Posterior cingulate gyrus (tissue), 11 donors: ENCODE measurements at regions not wholly inside any gene's neighbourhood (a gene's known extent, or its start where the extent isn't known, plus 50 kb on each side); places are given as distances from the start of the nearest gene placed in this dataset.

Experiments used
- DNase-seq, 10 donors: peaks; one replicate each; pipeline versions ENCODE4 v3.0.0 to v3.0.0-alpha.2; 2020 to 2021; ENCODE audit warnings: mixed read lengths in 3 of 10
- intact Hi-C: fragments of 100-400 bp; cut with DNase I; formaldehyde crosslinking; loops from one replicate; pipeline ENCODE4 v1.15.1; 2023

DNA sequence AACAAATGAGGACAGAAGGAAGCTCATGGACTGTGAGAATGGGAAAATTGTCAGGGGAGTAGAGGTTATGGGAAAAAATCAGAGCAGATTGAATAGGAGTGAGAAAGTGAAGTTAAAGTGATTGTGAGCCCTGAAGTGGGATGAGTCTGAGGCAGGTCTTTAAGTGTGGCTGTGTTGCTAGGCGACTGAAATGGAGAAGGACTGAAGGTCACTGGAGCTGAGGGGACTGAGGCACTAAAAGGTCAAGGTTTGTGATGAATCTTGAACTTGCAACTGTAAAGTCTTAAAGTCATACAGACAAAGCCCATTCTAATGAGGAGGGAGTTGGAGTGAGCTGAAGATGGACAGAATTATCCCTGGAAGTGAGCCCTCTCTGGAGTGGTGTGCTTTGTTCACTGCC lies 518.9 kb downstream of the TUSC7 start:
- intact Hi-C loops: no loop called here
- no peak for DNase-seq

DNA sequence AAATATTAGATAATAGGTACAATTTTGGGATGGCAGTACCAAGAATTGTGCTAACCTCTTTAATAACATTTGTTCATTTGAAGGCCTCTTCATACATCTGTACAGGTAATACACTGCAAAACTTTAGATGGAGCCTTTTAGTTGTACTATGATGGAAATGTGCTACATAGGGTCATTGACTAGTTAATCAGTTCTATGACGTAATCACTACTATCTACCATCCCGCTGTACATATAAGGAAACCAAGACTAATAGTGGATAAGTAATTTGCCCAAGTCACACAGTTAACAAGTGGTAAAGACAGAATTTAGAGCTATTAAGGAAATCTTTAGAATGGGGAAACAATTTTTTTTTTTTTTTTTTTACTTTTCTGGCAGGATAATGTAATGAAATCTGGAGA lies 521.3 kb downstream of the TUSC7 start:
- DNase-seq: no peak
- intact Hi-C loops: no loop called here

DNA sequence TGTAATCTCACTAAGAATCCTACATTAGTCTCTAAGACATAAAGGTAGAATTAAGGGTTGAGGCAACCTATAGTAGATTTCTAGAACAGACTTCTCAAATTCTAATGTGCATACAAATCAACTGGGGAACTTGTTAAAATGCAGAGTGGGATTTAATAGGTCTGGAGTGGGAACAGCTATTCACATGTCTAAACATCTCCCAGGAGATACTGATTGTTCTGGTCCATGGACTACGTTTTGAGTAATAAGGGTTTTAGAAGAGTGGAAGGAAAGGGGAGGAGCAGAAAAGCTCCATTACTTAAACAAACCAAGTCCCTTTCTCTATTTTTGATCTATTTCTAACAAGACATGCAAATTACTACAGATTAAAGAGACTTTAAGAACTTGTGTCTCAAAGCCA lies 524.8 kb downstream of the TUSC7 start:
- intact Hi-C loops: no loop called here
- no peak for DNase-seq

- no peak for DNase-seq
- intact Hi-C loops: no loop called here
Measured at GRCh38 chr3:117235304-117235703, 525.7 kb downstream of the TUSC7 start.

- DNase-seq: no peak
- intact Hi-C loops: no loop called here
Measured at GRCh38 chr3:117238806-117239205, 529.2 kb downstream of the TUSC7 start.

DNA sequence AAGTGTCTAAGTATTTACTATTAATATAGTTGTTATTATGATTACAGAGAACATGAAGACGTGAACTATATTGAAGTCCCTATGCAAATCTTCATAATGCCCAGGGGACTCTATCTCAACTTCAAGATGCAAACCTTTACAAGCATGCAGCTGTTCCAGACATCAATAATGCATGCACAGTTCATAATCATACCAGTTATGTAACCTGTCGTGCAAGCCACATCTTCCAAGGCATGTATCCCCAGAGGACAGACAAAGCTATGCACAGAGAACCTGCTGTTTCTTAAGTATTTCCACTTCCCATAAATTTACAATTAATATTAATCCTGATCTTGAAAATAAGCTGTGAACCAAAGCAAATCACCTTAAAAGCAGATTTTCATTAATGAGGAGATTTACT lies 534.1 kb downstream of the TUSC7 start:
- intact Hi-C loops: no loop called here
- no peak for DNase-seq

GRCh38 chr3:117246771-117247555 lies 537.4 kb downstream of the TUSC7 start:
- DNase-seq: no peak
- intact Hi-C loops: no loop called here

DNA sequence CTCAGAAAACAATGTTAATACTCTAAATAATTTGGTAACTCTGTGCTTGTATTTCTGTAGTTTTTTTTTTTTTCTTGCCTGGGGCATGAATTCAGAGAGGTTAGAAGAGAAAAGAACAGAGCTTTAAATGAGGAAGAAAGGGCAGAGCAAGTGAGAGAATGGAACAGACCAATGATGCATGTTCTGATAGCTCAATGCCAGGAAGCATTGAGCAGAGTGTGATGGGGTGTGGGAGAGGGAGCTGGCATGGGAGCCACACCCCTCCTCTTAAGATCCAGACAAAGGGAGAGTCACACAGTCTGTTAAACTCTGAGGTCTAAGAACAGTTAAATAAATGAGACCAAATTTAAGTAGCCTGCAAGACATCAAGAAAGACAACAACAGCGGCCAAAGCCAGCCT lies 538.6 kb downstream of the TUSC7 start:
- intact Hi-C loops: no loop called here
- no peak for DNase-seq

DNA sequence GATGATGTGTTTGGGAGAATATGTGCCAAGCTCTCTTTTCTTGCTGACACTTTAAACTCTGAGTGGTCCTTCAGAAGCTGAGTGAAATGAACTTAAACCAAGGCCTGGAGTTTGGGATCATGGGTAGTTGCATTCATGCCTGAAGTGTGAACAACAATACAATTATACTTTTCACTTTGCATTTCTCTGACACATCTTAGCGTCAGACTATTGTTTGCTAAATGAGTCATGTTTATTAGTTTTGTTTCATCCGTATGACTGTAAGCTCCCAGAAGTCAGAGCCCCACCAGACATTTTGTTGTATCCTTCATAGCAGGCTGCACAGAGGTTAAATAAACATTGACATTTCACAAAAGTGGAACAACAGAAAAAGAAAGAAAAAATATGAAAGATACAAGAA lies 542.6 kb downstream of the TUSC7 start:
- intact Hi-C loops: no loop called here
- DNase-seq: no peak

- intact Hi-C loops: no loop called here
Measured at GRCh38 chr3:117252651-117253050, 543.1 kb downstream of the TUSC7 start.

GRCh38 chr3:117253636-117254035 lies 544.1 kb downstream of the TUSC7 start:
- DNase-seq: no peak
- intact Hi-C loops: no loop called here

More at GRCh38 chr3:117252651-117253050, 543.1 kb downstream of the TUSC7 start:
- DNase-seq: no peak

- intact Hi-C loops: no loop called here
- no peak for DNase-seq
Measured at GRCh38 chr3:117254985-117255384, 545.4 kb downstream of the TUSC7 start.

- DNase-seq: no peak
- intact Hi-C loops: no loop called here
Measured at GRCh38 chr3:117255736-117256135, 546.2 kb downstream of the TUSC7 start.

- intact Hi-C loops: no loop called here
- DNase-seq: no peak
Measured at GRCh38 chr3:117261983-117262421, 552.4 kb downstream of the TUSC7 start.

- no peak for DNase-seq
- intact Hi-C loops: no loop called here
Measured at GRCh38 chr3:117263270-117263669, 553.7 kb downstream of the TUSC7 start.

DNA sequence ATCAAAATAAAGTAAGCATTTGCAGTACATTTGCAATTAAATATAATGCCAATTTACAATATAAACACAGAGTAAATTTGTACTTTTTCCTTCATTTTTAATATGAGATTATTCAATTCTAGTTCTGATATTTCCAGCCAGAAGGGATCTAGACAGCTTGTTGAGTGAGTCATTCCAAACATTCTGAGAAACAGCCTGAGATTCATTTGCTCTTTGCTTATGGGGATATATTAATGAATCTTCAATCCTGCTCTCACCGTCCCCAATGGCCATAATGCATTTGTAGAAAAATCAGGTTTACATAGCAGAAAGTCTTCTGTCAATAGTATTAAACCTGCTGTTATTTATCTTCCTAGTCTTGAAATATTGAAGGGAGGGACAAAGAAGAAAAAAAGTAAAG lies 554.2 kb downstream of the TUSC7 start:
- DNase-seq: no peak
- intact Hi-C loops: no loop called here

DNA sequence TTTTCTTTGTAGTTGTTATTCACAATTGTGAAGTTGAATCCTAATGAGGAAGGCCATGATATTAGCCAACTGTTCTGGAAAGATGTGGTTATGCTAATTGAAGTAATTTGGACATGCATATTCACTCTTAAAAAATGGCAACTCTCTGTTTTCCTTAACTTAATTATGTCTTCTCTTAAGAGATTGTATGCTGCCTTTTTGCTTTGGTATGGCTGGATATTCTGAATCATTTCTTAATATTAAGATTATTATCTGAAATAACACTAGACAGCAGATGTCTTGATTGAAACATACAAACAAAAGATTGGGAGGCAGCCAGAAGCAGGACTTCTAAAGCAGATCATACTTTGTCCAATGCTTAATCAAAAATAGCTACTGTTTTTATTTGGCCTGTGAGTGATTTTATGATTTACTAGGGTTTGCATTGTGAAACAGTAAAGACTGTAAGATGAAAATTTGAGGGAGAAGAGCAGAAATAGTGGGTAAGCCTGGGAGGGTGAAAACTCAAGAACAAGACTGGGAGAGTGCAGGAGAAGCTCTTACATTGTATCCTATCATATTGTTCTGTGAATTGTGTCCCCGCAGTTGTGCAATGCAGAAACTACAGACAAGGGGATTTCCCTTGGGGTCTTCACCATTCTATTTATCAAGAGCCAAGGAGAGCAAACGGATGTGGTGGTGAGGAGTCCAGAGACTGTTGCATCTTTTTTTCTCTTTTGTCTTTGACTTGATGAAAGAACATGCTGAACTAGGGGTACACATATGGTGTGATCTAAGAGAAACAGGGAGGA lies 554.8 kb downstream of the TUSC7 start:
- intact Hi-C loops: no loop called here
- DNase-seq: no peak

DNA sequence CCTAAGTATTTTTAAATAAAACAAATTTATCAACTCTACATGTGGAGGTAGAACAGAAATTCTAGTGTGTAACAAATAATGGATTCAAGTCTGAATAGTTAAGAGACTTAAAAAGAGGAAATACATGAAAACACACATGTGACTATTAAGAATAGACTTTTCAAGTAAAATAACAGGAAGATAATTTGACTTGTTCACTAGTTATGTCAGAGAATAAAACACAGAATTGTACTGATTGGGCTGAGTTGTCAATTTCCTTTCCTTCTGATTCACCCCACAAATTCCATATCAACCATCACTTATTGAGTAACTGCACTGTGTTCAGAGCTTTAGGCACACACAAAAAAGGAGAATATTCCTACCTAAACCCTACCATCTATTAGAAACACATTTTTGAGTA lies 557.2 kb downstream of the TUSC7 start:
- intact Hi-C loops: no loop called here
- DNase-seq: no peak

DNA sequence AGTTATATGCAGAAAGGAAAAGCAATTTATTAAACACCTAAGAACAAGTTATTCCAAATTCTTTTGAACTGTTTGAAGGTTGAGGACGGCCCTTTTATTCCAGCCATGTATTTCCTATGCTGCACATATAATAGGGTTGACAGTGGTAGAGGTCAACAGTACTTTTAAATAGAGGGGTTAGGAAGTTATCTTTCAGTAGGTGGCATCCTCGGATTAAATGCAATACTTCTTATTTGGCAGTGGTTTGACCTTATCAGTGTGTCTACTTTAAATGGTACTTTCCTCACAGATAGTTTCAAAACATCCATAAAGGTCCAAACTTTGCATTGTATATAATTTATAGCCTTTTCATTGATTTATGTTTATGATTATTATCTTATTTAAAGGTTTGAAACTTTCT lies 558.7 kb downstream of the TUSC7 start:
- no peak for DNase-seq
- intact Hi-C loops: no loop called here

DNA sequence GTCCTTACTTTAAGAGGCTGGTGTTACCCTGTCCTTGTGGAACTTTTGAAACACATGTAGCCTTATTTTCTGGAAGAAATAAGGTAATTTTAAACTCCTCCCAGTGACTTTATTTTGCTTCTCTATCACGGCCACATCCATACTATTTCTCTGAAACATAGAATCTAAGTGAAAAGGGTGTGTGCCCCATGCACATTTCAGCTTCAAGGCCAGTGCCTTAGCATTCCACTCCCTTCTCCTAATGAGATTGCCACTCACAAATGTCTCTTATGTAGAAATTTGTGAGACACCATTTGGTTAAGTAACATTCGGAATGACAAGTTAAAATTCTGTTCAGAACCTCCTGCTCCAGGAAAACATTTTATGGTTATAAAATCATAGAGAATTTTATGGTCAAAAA lies 562.7 kb downstream of the TUSC7 start:
- DNase-seq: no peak
- intact Hi-C loops: no loop called here

GRCh38 chr3:117272876-117273523 lies 563.4 kb downstream of the TUSC7 start:
- intact Hi-C loops: no loop called here
- DNase-seq: no peak

- no peak for DNase-seq
- intact Hi-C loops: no loop called here
Measured at GRCh38 chr3:117277816-117278215, 568.2 kb downstream of the TUSC7 start.
